Body of pancreas (tissue), 4 donors: ENCODE measurements at regions not wholly inside any gene's neighbourhood (a gene's known extent, or its start where the extent isn't known, plus 50 kb on each side); places are given as distances from the start of the nearest gene placed in this dataset.

ENCODE experiments used
- CTCF ChIP-seq, 7 experiments: fragments of 450-650 bp in 4 of 7; fragments of 200-600 bp in 3 of 7; sonication (generic) in 3 of 7; IDR thresholded peaks; one replicate each; pipeline ENCODE4 v1.5.1; 2016 to 2019; ENCODE audit warnings: antibody characterized with exemption in 7 of 7
- POLR2A ChIP-seq, 3 donors: fragments of 450-650 bp; IDR thresholded peaks; one replicate each; pipeline ENCODE4 v1.6.1; 2016; ENCODE audit warnings: antibody characterized with exemption in 3 of 3, mild to moderate bottlenecking in 2 of 3

GRCh38 chr5:54837981-54838380, 147.4 kb downstream of the ESM1 start:
- TF ChIP-seq CTCF (IDR thresholded peaks at IDR 0.05) (no peak), POLR2A (IDR thresholded peaks at IDR 0.05) (no peak)
